ENCODE measurements at regions not wholly inside any gene's neighbourhood (a gene's known extent, or its start where the extent isn't known, plus 50 kb on each side); places are given as distances from the start of the nearest gene placed in this dataset.

GRCh38 chr7:49102411-49102810 lies 178.1 kb downstream of the CDC14C start:
- Mint-ChIP-seq H3K4me1 (no peaks in the 10 kb centered on the region), H3K4me3 (no peak overlapping the region), H3K27me3 (no peaks in the 10 kb centered on the region), H3K36me3 (no peaks in the 10 kb centered on the region), H3K9me3 (peaks cover 3 to 6% (median 4%) of the 10 kb centered on the region in 7 donors), H3K27ac (no peak overlapping the region)
- no peak for ATAC-seq (ENCODE audit: low read depth in 2 of 2)
- Histone ChIP-seq H3K4me1 (ENCODE audit: control insufficient read depth, insufficient read depth, low read length, poor library complexity, severe bottlenecking) (no peaks in the 10 kb centered on the region), H3K27me3 (ENCODE audit: control insufficient read depth, insufficient read depth, low read length) (no peaks in the 10 kb centered on the region), H3K4me3 (ENCODE audit: low read depth, low read length) (no peak overlapping the region), H3K27ac (ENCODE audit: insufficient read depth, low read length, poor library complexity, severe bottlenecking) (no peak overlapping the region), H3K36me3 (ENCODE audit: control insufficient read depth, insufficient read depth, low read length) (no peaks in the 10 kb centered on the region), H3K9me3 (ENCODE audit: control insufficient read depth in 2 of 2, low read length in 2 of 2) (no peaks in the 10 kb centered on the region)
- no peak for DNase-seq

GRCh38 chr7:49111706-49112105 lies 187.4 kb downstream of the CDC14C start:
- DNase-seq = no peak
- H3K27me3 ChIP-seq (ENCODE audit: control insufficient read depth, insufficient read depth, low read length) = no peaks in the 10 kb centered on the region
- no peaks in the 10 kb centered on the region for H3K36me3 ChIP-seq (ENCODE audit: control insufficient read depth, insufficient read depth, low read length)
- no peaks in the 10 kb centered on the region for H3K36me3 Mint-ChIP-seq
- H3K27ac Mint-ChIP-seq = no peak overlapping the region
- H3K9me3 Mint-ChIP-seq = peaks cover 0 to 19% (median 3%) of the 10 kb centered on the region in 7 donors
- H3K4me3 ChIP-seq (ENCODE audit: low read depth, low read length) = no peak overlapping the region
- no peaks in the 10 kb centered on the region for H3K27me3 Mint-ChIP-seq
- no peaks in the 10 kb centered on the region for H3K4me1 Mint-ChIP-seq
- no peaks in the 10 kb centered on the region for H3K4me1 ChIP-seq (ENCODE audit: control insufficient read depth, insufficient read depth, low read length, poor library complexity, severe bottlenecking)
- no peak overlapping the region for H3K27ac ChIP-seq (ENCODE audit: insufficient read depth, low read length, poor library complexity, severe bottlenecking)
- ATAC-seq (ENCODE audit: low read depth in 2 of 2) = no peak
- H3K9me3 ChIP-seq (ENCODE audit: control insufficient read depth in 2 of 2, low read length in 2 of 2) = no peaks in the 10 kb centered on the region
- no peak overlapping the region for H3K4me3 Mint-ChIP-seq

GRCh38 chr7:49112222-49112621 lies 187.9 kb downstream of the CDC14C start:
- H3K27me3 Mint-ChIP-seq = no peaks in the 10 kb centered on the region
- Histone ChIP-seq H3K36me3 (ENCODE audit: control insufficient read depth, insufficient read depth, low read length) (no peaks in the 10 kb centered on the region), H3K4me3 (ENCODE audit: low read depth, low read length) (no peak overlapping the region), H3K27ac (ENCODE audit: insufficient read depth, low read length, poor library complexity, severe bottlenecking) (no peak overlapping the region), H3K4me1 (ENCODE audit: control insufficient read depth, insufficient read depth, low read length, poor library complexity, severe bottlenecking) (no peaks in the 10 kb centered on the region), H3K9me3 (ENCODE audit: control insufficient read depth in 2 of 2, low read length in 2 of 2) (no peaks in the 10 kb centered on the region), H3K27me3 (ENCODE audit: control insufficient read depth, insufficient read depth, low read length) (no peaks in the 10 kb centered on the region)
- peaks cover 0 to 19% (median 1%) of the 10 kb centered on the region in 7 donors for H3K9me3 Mint-ChIP-seq
- no peak overlapping the region for H3K27ac Mint-ChIP-seq
- DNase-seq = no peak
- no peak overlapping the region for H3K4me3 Mint-ChIP-seq
- H3K36me3 Mint-ChIP-seq = no peaks in the 10 kb centered on the region
- no peaks in the 10 kb centered on the region for H3K4me1 Mint-ChIP-seq
- ATAC-seq (ENCODE audit: low read depth in 2 of 2) = no peak

GRCh38 chr7:49112647-49113046 lies 188.3 kb downstream of the CDC14C start:
- Histone ChIP-seq H3K4me3 (ENCODE audit: low read depth, low read length) (no peak overlapping the region), H3K4me1 (ENCODE audit: control insufficient read depth, insufficient read depth, low read length, poor library complexity, severe bottlenecking) (no peaks in the 10 kb centered on the region), H3K27me3 (ENCODE audit: control insufficient read depth, insufficient read depth, low read length) (no peaks in the 10 kb centered on the region), H3K27ac (ENCODE audit: insufficient read depth, low read length, poor library complexity, severe bottlenecking) (no peak overlapping the region), H3K36me3 (ENCODE audit: control insufficient read depth, insufficient read depth, low read length) (no peaks in the 10 kb centered on the region), H3K9me3 (ENCODE audit: control insufficient read depth in 2 of 2, low read length in 2 of 2) (no peaks in the 10 kb centered on the region)
- no peak for ATAC-seq (ENCODE audit: low read depth in 2 of 2)
- no peak for DNase-seq
- H3K4me1 Mint-ChIP-seq = no peaks in the 10 kb centered on the region
- no peak overlapping the region for H3K4me3 Mint-ChIP-seq
- no peak overlapping the region for H3K27ac Mint-ChIP-seq
- H3K36me3 Mint-ChIP-seq = no peaks in the 10 kb centered on the region
- no peaks in the 10 kb centered on the region for H3K27me3 Mint-ChIP-seq
- H3K9me3 Mint-ChIP-seq = peaks cover 0 to 19% (median 1%) of the 10 kb centered on the region in 7 donors

- no peaks in the 10 kb centered on the region for H3K4me1 ChIP-seq (ENCODE audit: control insufficient read depth, insufficient read depth, low read length, poor library complexity, severe bottlenecking)
- H3K4me3 ChIP-seq (ENCODE audit: low read depth, low read length) = no peak overlapping the region
- H3K27ac Mint-ChIP-seq = no peak overlapping the region
- no peaks in the 10 kb centered on the region for H3K27me3 ChIP-seq (ENCODE audit: control insufficient read depth, insufficient read depth, low read length)
- H3K9me3 ChIP-seq (ENCODE audit: control insufficient read depth in 2 of 2, low read length in 2 of 2) = no peaks in the 10 kb centered on the region
- H3K4me3 Mint-ChIP-seq = no peak overlapping the region
- no peaks in the 10 kb centered on the region for H3K27me3 Mint-ChIP-seq
- peaks cover 0 to 16% (median 6%) of the 10 kb centered on the region in 7 donors for H3K9me3 Mint-ChIP-seq
- no peaks in the 10 kb centered on the region for H3K36me3 ChIP-seq (ENCODE audit: control insufficient read depth, insufficient read depth, low read length)
- no peaks in the 10 kb centered on the region for H3K36me3 Mint-ChIP-seq
- no peaks in the 10 kb centered on the region for H3K4me1 Mint-ChIP-seq
- no peak for ATAC-seq (ENCODE audit: low read depth in 2 of 2)
- H3K27ac ChIP-seq (ENCODE audit: insufficient read depth, low read length, poor library complexity, severe bottlenecking) = no peak overlapping the region
- DNase-seq = no peak
Observed at GRCh38 chr7:49119706-49120105, 195.4 kb downstream of the CDC14C start.

- Histone ChIP-seq H3K4me1 (ENCODE audit: control insufficient read depth, insufficient read depth, low read length, poor library complexity, severe bottlenecking) (no peaks in the 10 kb centered on the region), H3K4me3 (ENCODE audit: low read depth, low read length) (no peak overlapping the region), H3K27ac (ENCODE audit: insufficient read depth, low read length, poor library complexity, severe bottlenecking) (no peak overlapping the region), H3K27me3 (ENCODE audit: control insufficient read depth, insufficient read depth, low read length) (no peaks in the 10 kb centered on the region), H3K36me3 (ENCODE audit: control insufficient read depth, insufficient read depth, low read length) (no peaks in the 10 kb centered on the region), H3K9me3 (ENCODE audit: control insufficient read depth in 2 of 2, low read length in 2 of 2) (no peaks in the 10 kb centered on the region)
- Mint-ChIP-seq H3K4me1 (no peaks in the 10 kb centered on the region), H3K9me3 (peaks cover 2 to 27% (median 9%) of the 10 kb centered on the region in 7 donors), H3K27me3 (no peaks in the 10 kb centered on the region), H3K36me3 (no peaks in the 10 kb centered on the region), H3K4me3 (no peak overlapping the region), H3K27ac (no peak overlapping the region)
- no peak for ATAC-seq (ENCODE audit: low read depth in 2 of 2)
- DNase-seq = no peak
Observed at GRCh38 chr7:49125246-49125645, 200.9 kb downstream of the CDC14C start.

- no peak for ATAC-seq (ENCODE audit: low read depth in 2 of 2)
- no peaks in the 10 kb centered on the region for H3K4me1 Mint-ChIP-seq
Observed at GRCh38 chr7:49127359-49127913, 203.1 kb downstream of the CDC14C start.

GRCh38 chr7:49137978-49138377 lies 213.6 kb downstream of the CDC14C start:
- Mint-ChIP-seq H3K4me3 (no peak overlapping the region), H3K27me3 (no peaks in the 10 kb centered on the region)

More at GRCh38 chr7:49127359-49127913, 203.1 kb downstream of the CDC14C start:
- no peak for DNase-seq
- Histone ChIP-seq H3K9me3 (ENCODE audit: control insufficient read depth in 2 of 2, low read length in 2 of 2) (no peaks in the 10 kb centered on the region), H3K4me3 (ENCODE audit: low read depth, low read length) (no peak overlapping the region), H3K27me3 (ENCODE audit: control insufficient read depth, insufficient read depth, low read length) (no peaks in the 10 kb centered on the region), H3K27ac (ENCODE audit: insufficient read depth, low read length, poor library complexity, severe bottlenecking) (no peak overlapping the region), H3K4me1 (ENCODE audit: control insufficient read depth, insufficient read depth, low read length, poor library complexity, severe bottlenecking) (no peaks in the 10 kb centered on the region), H3K36me3 (ENCODE audit: control insufficient read depth, insufficient read depth, low read length) (no peaks in the 10 kb centered on the region)
- Mint-ChIP-seq H3K27me3 (no peaks in the 10 kb centered on the region), H3K36me3 (no peaks in the 10 kb centered on the region), H3K4me3 (no peak overlapping the region), H3K9me3 (peaks cover 2 to 21% (median 9%) of the 10 kb centered on the region in 7 donors), H3K27ac (no peak overlapping the region)

More at GRCh38 chr7:49137978-49138377, 213.6 kb downstream of the CDC14C start:
- no peaks in the 10 kb centered on the region for H3K4me1 Mint-ChIP-seq
- H3K9me3 ChIP-seq (ENCODE audit: control insufficient read depth in 2 of 2, low read length in 2 of 2) = no peaks in the 10 kb centered on the region
- no peaks in the 10 kb centered on the region for H3K4me1 ChIP-seq (ENCODE audit: control insufficient read depth, insufficient read depth, low read length, poor library complexity, severe bottlenecking)
- no peak overlapping the region for H3K4me3 ChIP-seq (ENCODE audit: low read depth, low read length)
- peaks cover under 1 to 14% (median 5%) of the 10 kb centered on the region in 7 donors for H3K9me3 Mint-ChIP-seq
- no peaks in the 10 kb centered on the region for H3K27me3 ChIP-seq (ENCODE audit: control insufficient read depth, insufficient read depth, low read length)
- no peaks in the 10 kb centered on the region for H3K36me3 Mint-ChIP-seq
- no peak overlapping the region for H3K27ac ChIP-seq (ENCODE audit: insufficient read depth, low read length, poor library complexity, severe bottlenecking)
- H3K36me3 ChIP-seq (ENCODE audit: control insufficient read depth, insufficient read depth, low read length) = no peaks in the 10 kb centered on the region
- DNase-seq (no peak), ATAC-seq (ENCODE audit: low read depth in 2 of 2) (no peak)
- no peak overlapping the region for H3K27ac Mint-ChIP-seq
